GM12878 (cell line): ENCODE measurements at regions not wholly inside any gene's neighbourhood (a gene's known extent, or its start where the extent isn't known, plus 50 kb on each side); places are given as distances from the start of the nearest gene placed in this dataset.

ENCODE experiments used
- CEBPB ChIP-seq, 2 experiments: fragments of 150-350 bp in 1 of 2; IDR thresholded peaks; 2 replicates each; pipeline ENCODE4 v1.6.1; 2012 to 2014; ENCODE audit warnings: low read depth in 2 of 2, low read length in 2 of 2, borderline replicate concordance in 1 of 2, inconsistent platforms in 1 of 2
- CREB1 ChIP-seq: IDR thresholded peaks from 2 replicates; pipeline ENCODE4 v1.6.1; 2012; ENCODE audit warnings: low read depth, mild to moderate bottlenecking, inconsistent platforms
- CTCF ChIP-seq, 3 experiments: IDR thresholded peaks in 2 of 3; conservative IDR thresholded peaks in 1 of 3; 2 replicates each; pipeline ENCODE4 v1.5.1; 2011; ENCODE audit warnings: low read depth in 3 of 3, low read length in 3 of 3, mild to moderate bottlenecking in 3 of 3, control low read depth in 2 of 3, moderate library complexity in 2 of 3, inconsistent platforms in 1 of 3, mixed read lengths in 1 of 3; ENCODE audit not compliant: control insufficient read depth in 2 of 3, insufficient read depth in 1 of 3; ENCODE audit errors: extremely low read depth in 1 of 3
- CUX1 ChIP-seq: IDR thresholded peaks from 2 replicates; pipeline ENCODE4 v1.6.1; 2012; ENCODE audit warnings: improper control_type of control experiment, low read depth, low read length; ENCODE audit not compliant: insufficient replicate concordance
- EP300 ChIP-seq, 2 experiments: fragments of 150-350 bp in 1 of 2; IDR thresholded peaks; 2 replicates each; pipeline ENCODE4 v1.6.1; 2011 to 2012; ENCODE audit warnings: low read depth in 2 of 2, low read length in 2 of 2, borderline replicate concordance in 1 of 2, improper control_type of control experiment in 1 of 2, inconsistent platforms in 1 of 2; ENCODE audit not compliant: control insufficient read depth in 1 of 2
- MEF2A ChIP-seq: IDR thresholded peaks from 2 replicates; pipeline ENCODE4 v1.6.1; 2011; ENCODE audit warnings: low read depth, mild to moderate bottlenecking, low read length, moderate library complexity; ENCODE audit not compliant: insufficient read depth
- MYC ChIP-seq: IDR thresholded peaks from 2 replicates; pipeline ENCODE4 v1.6.1; 2011; ENCODE audit warnings: mild to moderate bottlenecking, low read length, moderate library complexity, inconsistent platforms; ENCODE audit not compliant: insufficient read depth, insufficient replicate concordance, insufficient read length, severe bottlenecking
- NFYA ChIP-seq: IDR thresholded peaks from 2 replicates; pipeline ENCODE4 v1.6.1; 2011; ENCODE audit warnings: low read depth, mild to moderate bottlenecking, low read length, improper control_type of control experiment, borderline replicate concordance
- NR2F1 ChIP-seq: fragments of 450-650 bp; conservative IDR thresholded peaks from 2 replicates; pipeline ENCODE4 v1.6.1; 2017; ENCODE audit warnings: mild to moderate bottlenecking
- RELA ChIP-seq: fragments of 450-650 bp; IDR thresholded peaks from 2 replicates; pipeline ENCODE4 v1.8.0; 2014; ENCODE audit warnings: borderline replicate concordance; ENCODE audit not compliant: partially characterized antibody
- SKIL ChIP-seq: fragments of 450-650 bp; IDR thresholded peaks from 2 replicates; pipeline ENCODE4 v1.6.1; 2017; ENCODE audit warnings: mild to moderate bottlenecking, low read depth, inconsistent platforms; ENCODE audit not compliant: poor library complexity, severe bottlenecking
- ZNF207 ChIP-seq: fragments of 450-650 bp; IDR thresholded peaks from 2 replicates; pipeline ENCODE4 v1.6.1; 2014; ENCODE audit warnings: antibody characterized with exemption, mild to moderate bottlenecking, borderline replicate concordance
- ZZZ3 ChIP-seq: IDR thresholded peaks from 2 replicates; pipeline ENCODE4 v1.6.1; 2011; ENCODE audit warnings: low read depth; ENCODE audit not compliant: control insufficient read depth, insufficient read length
- TF ChIP-seq, protein P1 (sequence below): fragments of 450-650 bp; IDR thresholded peaks from 2 replicates; pipeline ENCODE4 v1.6.1; 2017; ENCODE audit warnings: low read depth, mild to moderate bottlenecking, moderate library complexity
- TF ChIP-seq, protein P2 (sequence below): fragments of 450-650 bp; conservative IDR thresholded peaks from 2 replicates; pipeline ENCODE4 v1.6.1; 2017; ENCODE audit warnings: mild to moderate bottlenecking, moderate library complexity

GRCh38 chr1:108075055-108075454 is 110.1 kb upstream of the VAV3 start (continued):
- TF ChIP-seq CTCF (IDR thresholded peaks at IDR 0.05 in 2 of 3, conservative IDR thresholded peaks at IDR 0.05 in 1 of 3; ENCODE audit: control insufficient read depth in 2 of 3, extremely low read depth in 1 of 3, insufficient read depth in 1 of 3, low read depth in 3 of 3, low read length in 3 of 3) = no peak
- no peak for TF ChIP-seq ZNF207
- TF ChIP-seq NR2F1 = peak; percentile 44; the same call in 1 of the 2 replicates
- no peak for TF ChIP-seq CEBPB (IDR thresholded peaks at IDR 0.05; ENCODE audit: borderline replicate concordance in 1 of 2, low read depth in 2 of 2, low read length in 2 of 2)
- TF ChIP-seq, protein P1, sequence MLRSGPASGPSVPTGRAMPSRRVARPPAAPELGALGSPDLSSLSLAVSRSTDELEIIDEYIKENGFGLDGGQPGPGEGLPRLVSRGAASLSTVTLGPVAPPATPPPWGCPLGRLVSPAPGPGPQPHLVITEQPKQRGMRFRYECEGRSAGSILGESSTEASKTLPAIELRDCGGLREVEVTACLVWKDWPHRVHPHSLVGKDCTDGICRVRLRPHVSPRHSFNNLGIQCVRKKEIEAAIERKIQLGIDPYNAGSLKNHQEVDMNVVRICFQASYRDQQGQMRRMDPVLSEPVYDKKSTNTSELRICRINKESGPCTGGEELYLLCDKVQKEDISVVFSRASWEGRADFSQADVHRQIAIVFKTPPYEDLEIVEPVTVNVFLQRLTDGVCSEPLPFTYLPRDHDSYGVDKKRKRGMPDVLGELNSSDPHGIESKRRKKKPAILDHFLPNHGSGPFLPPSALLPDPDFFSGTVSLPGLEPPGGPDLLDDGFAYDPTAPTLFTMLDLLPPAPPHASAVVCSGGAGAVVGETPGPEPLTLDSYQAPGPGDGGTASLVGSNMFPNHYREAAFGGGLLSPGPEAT = peak; percentile 47; the same call in 1 of the 2 replicates
- no peak for TF ChIP-seq ZZZ3
- no peak for TF ChIP-seq NFYA
- TF ChIP-seq MYC = no peak
- TF ChIP-seq EP300 (IDR thresholded peaks at IDR 0.05; ENCODE audit: borderline replicate concordance in 1 of 2, control insufficient read depth in 1 of 2, low read depth in 2 of 2, low read length in 2 of 2) = peak in 1 of 2 experiments; percentile 72; a peak in 2 of 4 replicates
- no peak for TF ChIP-seq CUX1
- TF ChIP-seq CREB1 = no peak
- TF ChIP-seq SKIL = no peak
- TF ChIP-seq MEF2A = 0 out of 2 replicates have a peak, but pooled peaks have one; percentile 59
- TF ChIP-seq, protein P2, sequence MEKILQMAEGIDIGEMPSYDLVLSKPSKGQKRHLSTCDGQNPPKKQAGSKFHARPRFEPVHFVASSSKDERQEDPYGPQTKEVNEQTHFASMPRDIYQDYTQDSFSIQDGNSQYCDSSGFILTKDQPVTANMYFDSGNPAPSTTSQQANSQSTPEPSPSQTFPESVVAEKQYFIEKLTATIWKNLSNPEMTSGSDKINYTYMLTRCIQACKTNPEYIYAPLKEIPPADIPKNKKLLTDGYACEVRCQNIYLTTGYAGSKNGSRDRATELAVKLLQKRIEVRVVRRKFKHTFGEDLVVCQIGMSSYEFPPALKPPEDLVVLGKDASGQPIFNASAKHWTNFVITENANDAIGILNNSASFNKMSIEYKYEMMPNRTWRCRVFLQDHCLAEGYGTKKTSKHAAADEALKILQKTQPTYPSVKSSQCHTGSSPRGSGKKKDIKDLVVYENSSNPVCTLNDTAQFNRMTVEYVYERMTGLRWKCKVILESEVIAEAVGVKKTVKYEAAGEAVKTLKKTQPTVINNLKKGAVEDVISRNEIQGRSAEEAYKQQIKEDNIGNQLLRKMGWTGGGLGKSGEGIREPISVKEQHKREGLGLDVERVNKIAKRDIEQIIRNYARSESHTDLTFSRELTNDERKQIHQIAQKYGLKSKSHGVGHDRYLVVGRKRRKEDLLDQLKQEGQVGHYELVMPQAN = no peak
- no peak for TF ChIP-seq RELA
